HepG2 (cell line): ENCODE measurements at regions not wholly inside any gene's neighbourhood (a gene's known extent, or its start where the extent isn't known, plus 50 kb on each side); places are given as distances from the start of the nearest gene placed in this dataset.

Source experiments
- ATAC-seq: fragments of 200-7000 bp; cut with Tn5 transposase; 3 replicates; pipeline ENCODE4 v1.9.1; 2020; ENCODE audit warnings: mild to moderate bottlenecking, moderate library complexity
- BruUV-seq: library from RNA; stranded (reverse); fragments of 400-500 nt; replicated peaks from 2 replicates; lab custom pipeline; 2021; lab: Mats Ljungman, UMichigan
- CTCF ChIA-PET: fragments of 300-600 bp; formaldehyde crosslinking; extraction: SDS; loops from one replicate; lab custom pipeline; 2021; ENCODE audit warnings: low total read pairs, inconsistent platforms, low intra/inter-chr PET ratio; lab: Yijun Ruan, JAX
- POLR2A ChIA-PET: fragments of 350-600 bp; sonication (Branson Sonifier 250); formaldehyde crosslinking; loops from one replicate; lab custom pipeline; 2020; ENCODE audit warnings: antibody characterized with exemption, inconsistent platforms; lab: Yijun Ruan, JAX
- DNase-seq: peaks from one replicate; pipeline ENCODE4 v3.0.0-alpha.2; 2015; ENCODE audit warnings: low spot score
- FAIRE-seq: peaks from 3 replicates; lab custom pipeline; 2011; peaks lifted over from hg19 to GRCh38; lab: Jason Lieb, UNC
- H2AFZ ChIP-seq: one replicate; pipeline ENCODE4 v1.6.1; 2011; ENCODE audit warnings: low read length, inconsistent platforms
- H3K27ac ChIP-seq: fragments of 300-600 bp; 3 replicates; pipeline ENCODE4 v1.8.0; 2011; ENCODE audit warnings: mixed run types, mild to moderate bottlenecking, mixed read lengths, low read length, inconsistent platforms; ENCODE audit not compliant: insufficient read depth; ENCODE audit errors: extremely low read length
- H3K27me3 ChIP-seq, 2 experiments: fragments of 200-600 bp in 1 of 2; 2 replicates in 1 of 2; 3 replicates in 1 of 2; pipeline versions ENCODE4 v1.6.0 to v1.8.0; 2011; ENCODE audit warnings: low read length in 2 of 2, mild to moderate bottlenecking in 2 of 2, moderate library complexity in 2 of 2, inconsistent platforms in 1 of 2; ENCODE audit not compliant: insufficient read depth in 2 of 2, control insufficient read depth in 1 of 2
- H3K36me3 ChIP-seq, 2 experiments: fragments of 200-600 bp in 1 of 2; replicated peaks in 1 of 2; 2 replicates in 1 of 2; 3 replicates in 1 of 2; pipeline versions ENCODE4 v1.5.1 to v1.8.0; 2011; ENCODE audit warnings: low read length in 2 of 2, inconsistent platforms in 1 of 2; ENCODE audit not compliant: insufficient read depth in 2 of 2, control insufficient read depth in 1 of 2
- H3K4me1 ChIP-seq: 2 replicates; pipeline ENCODE4 v1.5.1; 2012; ENCODE audit warnings: low read length, inconsistent platforms; ENCODE audit not compliant: insufficient read depth
- H3K4me2 ChIP-seq: 2 replicates; pipeline ENCODE4 v1.6.0; 2011; ENCODE audit warnings: low read depth, low read length, inconsistent platforms
- H3K4me3 ChIP-seq, 3 experiments: fragments of 200-600 bp in 1 of 3; sonication (generic), shearing (Covaris generic) in 1 of 3; replicated peaks in 1 of 3; 2 replicates each; pipeline ENCODE4 v1.5.1; 2011 to 2016; ENCODE audit warnings: low read length in 3 of 3, inconsistent platforms in 2 of 3, low read depth in 2 of 3, mild to moderate bottlenecking in 2 of 3, control low read depth in 1 of 3, mixed read lengths in 1 of 3; ENCODE audit not compliant: insufficient read depth in 1 of 3
- H3K79me2 ChIP-seq: one replicate; pipeline ENCODE4 v1.6.1; 2011; ENCODE audit warnings: low read length, inconsistent platforms; ENCODE audit not compliant: insufficient read depth
- H3K9ac ChIP-seq: 2 replicates; pipeline ENCODE4 v1.6.0; 2011; ENCODE audit warnings: mild to moderate bottlenecking, low read depth, low read length, inconsistent platforms; ENCODE audit not compliant: insufficient read depth
- H3K9me3 ChIP-seq: 2 replicates; pipeline ENCODE4 v1.5.1; 2012; ENCODE audit warnings: mild to moderate bottlenecking, low read length
- H4K20me1 ChIP-seq: 2 replicates; pipeline ENCODE4 v1.6.0; 2011; ENCODE audit warnings: inconsistent platforms, mild to moderate bottlenecking, low read length, moderate library complexity; ENCODE audit not compliant: insufficient read depth
- ARNT2 ChIP-seq: sonication (generic); formaldehyde crosslinking; IDR thresholded peaks from 2 replicates; pipeline ENCODE4 v1.8.0; 2022; ENCODE audit warnings: mild to moderate bottlenecking, low read depth, missing genetic modification reagents, moderate library complexity
- CREB1 ChIP-seq, 2 experiments: fragments of 450-650 bp in 1 of 2; IDR thresholded peaks; 2 replicates each; pipeline ENCODE4 v1.6.1; 2016 to 2017; ENCODE audit warnings: control low read depth in 1 of 2, mild to moderate bottlenecking in 1 of 2, missing compliant biosample characterization in 1 of 2, missing genetic modification characterization in 1 of 2
- GTF3A ChIP-seq: sonication (generic); formaldehyde crosslinking; conservative IDR thresholded peaks from 2 replicates; pipeline ENCODE4 v1.4.0; 2020; ENCODE audit warnings: mild to moderate bottlenecking, missing genetic modification reagents
- HDAC1 ChIP-seq: sonication (generic); formaldehyde crosslinking; IDR thresholded peaks from 2 replicates; pipeline ENCODE4 v1.5.1; 2020; ENCODE audit warnings: mild to moderate bottlenecking, missing genetic modification reagents
- HIVEP1 ChIP-seq: sonication (generic); formaldehyde crosslinking; IDR thresholded peaks from 2 replicates; pipeline ENCODE4 v1.4.0; 2020; ENCODE audit warnings: mild to moderate bottlenecking, missing genetic modification reagents
- KLF15 ChIP-seq: sonication (generic); formaldehyde crosslinking; IDR thresholded peaks from 2 replicates; pipeline ENCODE4 v1.8.1; 2023; ENCODE audit warnings: borderline replicate concordance, mild to moderate bottlenecking, inconsistent platforms, missing genetic modification reagents, mixed read lengths
- MEF2D ChIP-seq: sonication (generic); formaldehyde crosslinking; IDR thresholded peaks from 2 replicates; pipeline ENCODE4 v1.5.1; 2020; ENCODE audit warnings: mild to moderate bottlenecking, missing genetic modification reagents
- NONO ChIP-seq, 2 experiments: fragments of 450-650 bp in 1 of 2; sonication (generic) in 1 of 2; formaldehyde crosslinking in 1 of 2; IDR thresholded peaks in 1 of 2; conservative IDR thresholded peaks in 1 of 2; 2 replicates each; pipeline versions ENCODE4 v1.6.1 to v1.8.0; 2017 to 2022; ENCODE audit warnings: mild to moderate bottlenecking in 1 of 2, missing genetic modification reagents in 1 of 2, moderate library complexity in 1 of 2
- RFX1 ChIP-seq: fragments of 450-650 bp; IDR thresholded peaks from 2 replicates; pipeline ENCODE4 v1.6.1; 2017
- SIX1 ChIP-seq: sonication (generic); formaldehyde crosslinking; IDR thresholded peaks from 2 replicates; pipeline ENCODE4 v1.4.0; 2020; ENCODE audit warnings: missing genetic modification reagents, borderline replicate concordance
- ZBTB20 ChIP-seq: sonication (generic); formaldehyde crosslinking; IDR thresholded peaks from 2 replicates; pipeline ENCODE4 v1.8.1; 2023; ENCODE audit warnings: missing genetic modification reagents, low read depth, mild to moderate bottlenecking, borderline replicate concordance
- ZBTB39 ChIP-seq: sonication (generic); formaldehyde crosslinking; IDR thresholded peaks from 2 replicates; pipeline ENCODE4 v1.5.0; 2020; ENCODE audit warnings: missing genetic modification reagents
- ZIK1 ChIP-seq: sonication (generic); formaldehyde crosslinking; IDR thresholded peaks from 2 replicates; pipeline ENCODE4 v1.5.0; 2020; ENCODE audit warnings: mild to moderate bottlenecking, low read depth, missing genetic modification reagents, borderline replicate concordance
- ZNF772 ChIP-seq: sonication (generic); formaldehyde crosslinking; IDR thresholded peaks from 2 replicates; pipeline ENCODE4 v1.5.0; 2020; ENCODE audit warnings: mild to moderate bottlenecking, missing genetic modification reagents
- WGBS: methylation state at CpG from one replicate; pipeline ENCODE4 v1.1.6; 2017; ENCODE audit warnings: low lambda C conversion rate; 5-methylcytosine and 5-hydroxymethylcytosine counted together
- in situ Hi-C: cut with HindIII; loops from 2 replicates; pipeline ENCODE4 v1.10.0; 2017; ENCODE audit warnings: low pct_unique_long_range_greater_than_20kb; ENCODE audit not compliant: extremely low pct_ligation_motif_present
- intact Hi-C: fragments of 100-400 bp; cut with micrococcal nuclease; formaldehyde crosslinking; loops from one replicate; pipeline ENCODE4 v1.10.0; 2022; ENCODE audit not compliant: unreplicated experiment
- TF ChIP-seq, protein P1 (sequence below), 2 experiments: sonication (generic) in 1 of 2; formaldehyde crosslinking in 1 of 2; IDR thresholded peaks; 2 replicates each; pipeline versions ENCODE4 v1.4.0 to v1.6.1; 2016 to 2020; ENCODE audit warnings: borderline replicate concordance in 1 of 2, low read depth in 1 of 2, mild to moderate bottlenecking in 1 of 2, missing genetic modification reagents in 1 of 2
- TF ChIP-seq, protein P2 (sequence below): sonication (generic); formaldehyde crosslinking; IDR thresholded peaks from 2 replicates; pipeline ENCODE4 v1.8.1; 2022; ENCODE audit warnings: low read depth, mild to moderate bottlenecking, missing genetic modification reagents

DNA sequence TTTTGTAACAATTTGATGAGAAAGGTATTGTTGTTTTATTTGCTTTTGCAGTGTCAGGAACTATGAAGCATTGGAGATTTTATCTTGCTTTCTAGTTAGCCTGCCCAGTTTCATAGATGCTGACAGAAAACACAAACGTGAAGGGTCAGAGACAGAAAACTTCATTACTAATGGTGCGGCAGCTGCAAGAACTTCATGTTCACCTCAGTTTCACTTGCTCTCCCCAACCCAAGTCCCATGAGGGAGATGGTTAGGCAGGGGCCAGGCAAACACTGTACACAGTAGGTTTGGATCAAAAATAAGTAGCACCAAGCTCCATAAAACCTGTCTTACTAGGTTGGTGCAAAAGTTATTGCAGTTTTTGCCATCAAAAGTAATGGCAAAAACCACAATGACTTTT lies 550.2 kb upstream of the MIR17HG start:
- ChIA-PET CTCF (no interaction called here), POLR2A (no interaction called here)
- no peaks in the 10 kb centered on the region for H4K20me1 ChIP-seq
- H3K27me3 ChIP-seq: no peaks in the 10 kb centered on the region
- H3K9ac ChIP-seq: no peak overlapping the region
- H3K36me3 ChIP-seq: no peaks in the 10 kb centered on the region
- H3K4me1 ChIP-seq: no peaks in the 10 kb centered on the region
- FAIRE-seq (no peak), ATAC-seq (no peak), DNase-seq (no peak)
- 50% methylated on average over 2 of the region's 2 CpGs for WGBS
- no peak overlapping the region for H3K4me2 ChIP-seq
- no TSS peak for BruUV-seq
- H3K4me3 ChIP-seq: no peak overlapping the region
- no peak overlapping the region for H2AFZ ChIP-seq
- intact Hi-C loops: no loop called here
- H3K79me2 ChIP-seq: no peaks in the 10 kb centered on the region
- no peak overlapping the region for H3K27ac ChIP-seq
- in situ Hi-C loops: no loop called here
- H3K9me3 ChIP-seq: no peaks in the 10 kb centered on the region
- TF ChIP-seq ZIK1 (CRISPR knock-in tag): no peak
- TF ChIP-seq NONO (IDR thresholded peaks at IDR 0.05): no peak
- TF ChIP-seq NONO (CRISPR knock-in tag; conservative IDR thresholded peaks at IDR 0.05): no peak
- TF ChIP-seq, protein P1, sequence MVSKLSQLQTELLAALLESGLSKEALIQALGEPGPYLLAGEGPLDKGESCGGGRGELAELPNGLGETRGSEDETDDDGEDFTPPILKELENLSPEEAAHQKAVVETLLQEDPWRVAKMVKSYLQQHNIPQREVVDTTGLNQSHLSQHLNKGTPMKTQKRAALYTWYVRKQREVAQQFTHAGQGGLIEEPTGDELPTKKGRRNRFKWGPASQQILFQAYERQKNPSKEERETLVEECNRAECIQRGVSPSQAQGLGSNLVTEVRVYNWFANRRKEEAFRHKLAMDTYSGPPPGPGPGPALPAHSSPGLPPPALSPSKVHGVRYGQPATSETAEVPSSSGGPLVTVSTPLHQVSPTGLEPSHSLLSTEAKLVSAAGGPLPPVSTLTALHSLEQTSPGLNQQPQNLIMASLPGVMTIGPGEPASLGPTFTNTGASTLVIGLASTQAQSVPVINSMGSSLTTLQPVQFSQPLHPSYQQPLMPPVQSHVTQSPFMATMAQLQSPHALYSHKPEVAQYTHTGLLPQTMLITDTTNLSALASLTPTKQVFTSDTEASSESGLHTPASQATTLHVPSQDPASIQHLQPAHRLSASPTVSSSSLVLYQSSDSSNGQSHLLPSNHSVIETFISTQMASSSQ (IDR thresholded peaks at IDR 0.05; ENCODE audit: low read depth): no peak
- TF ChIP-seq, protein P1 (CRISPR knock-in tag; IDR thresholded peaks at IDR 0.05; ENCODE audit: borderline replicate concordance): no peak
- TF ChIP-seq CREB1 (IDR thresholded peaks at IDR 0.05): no peak
- TF ChIP-seq CREB1 (CRISPR knock-in tag; IDR thresholded peaks at IDR 0.05): no peak
- TF ChIP-seq ARNT2: no peak
- TF ChIP-seq ZBTB39: no peak
- TF ChIP-seq GTF3A (CRISPR knock-in tag): no peak
- no peak for TF ChIP-seq HIVEP1 (CRISPR knock-in tag)
- TF ChIP-seq MEF2D: no peak
- TF ChIP-seq ZBTB20 (CRISPR knock-in tag): no peak
- no peak for TF ChIP-seq RFX1
- TF ChIP-seq, protein P2, sequence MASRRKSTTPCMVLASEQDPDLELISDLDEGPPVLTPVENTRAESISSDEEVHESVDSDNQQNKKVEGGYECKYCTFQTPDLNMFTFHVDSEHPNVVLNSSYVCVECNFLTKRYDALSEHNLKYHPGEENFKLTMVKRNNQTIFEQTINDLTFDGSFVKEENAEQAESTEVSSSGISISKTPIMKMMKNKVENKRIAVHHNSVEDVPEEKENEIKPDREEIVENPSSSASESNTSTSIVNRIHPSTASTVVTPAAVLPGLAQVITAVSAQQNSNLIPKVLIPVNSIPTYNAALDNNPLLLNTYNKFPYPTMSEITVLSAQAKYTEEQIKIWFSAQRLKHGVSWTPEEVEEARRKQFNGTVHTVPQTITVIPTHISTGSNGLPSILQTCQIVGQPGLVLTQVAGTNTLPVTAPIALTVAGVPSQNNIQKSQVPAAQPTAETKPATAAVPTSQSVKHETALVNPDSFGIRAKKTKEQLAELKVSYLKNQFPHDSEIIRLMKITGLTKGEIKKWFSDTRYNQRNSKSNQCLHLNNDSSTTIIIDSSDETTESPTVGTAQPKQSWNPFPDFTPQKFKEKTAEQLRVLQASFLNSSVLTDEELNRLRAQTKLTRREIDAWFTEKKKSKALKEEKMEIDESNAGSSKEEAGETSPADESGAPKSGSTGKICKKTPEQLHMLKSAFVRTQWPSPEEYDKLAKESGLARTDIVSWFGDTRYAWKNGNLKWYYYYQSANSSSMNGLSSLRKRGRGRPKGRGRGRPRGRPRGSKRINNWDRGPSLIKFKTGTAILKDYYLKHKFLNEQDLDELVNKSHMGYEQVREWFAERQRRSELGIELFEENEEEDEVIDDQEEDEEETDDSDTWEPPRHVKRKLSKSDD (CRISPR knock-in tag): no peak
- no peak for TF ChIP-seq KLF15 (CRISPR knock-in tag)
- no peak for TF ChIP-seq SIX1 (CRISPR knock-in tag)
- TF ChIP-seq ZNF772: no peak
- no peak for TF ChIP-seq HDAC1 (CRISPR knock-in tag)
